ENCODE measurements at regions not wholly inside any gene's neighbourhood (a gene's known extent, or its start where the extent isn't known, plus 50 kb on each side); places are given as distances from the start of the nearest gene placed in this dataset.

- H3K4me1 ChIP-seq (ENCODE audit: control insufficient read depth, insufficient read depth, low read length, unreplicated experiment), result no peaks in the 10 kb centered on the region
- no peaks in the 10 kb centered on the region for H3K27me3 ChIP-seq (ENCODE audit: insufficient read depth, low read length)
- no peaks in the 10 kb centered on the region for H3K36me3 ChIP-seq (ENCODE audit: insufficient read depth, low read length)
- no peaks in the 10 kb centered on the region for H3K79me2 ChIP-seq (ENCODE audit: control insufficient read depth, insufficient read depth, low read length, unreplicated experiment)
- H2AFZ ChIP-seq (ENCODE audit: low read length, unreplicated experiment), result no peak overlapping the region
- H3K27ac ChIP-seq (ENCODE audit: low read depth, low read length), result no peak overlapping the region
- no peak overlapping the region for H3K4me3 ChIP-seq (ENCODE audit: low read depth, low read length)
These were observed 214.8 kb downstream of the LURAP1L start for GRCh38 chr9:12989669-12990068.

- no peaks in the 10 kb centered on the region for H3K79me2 ChIP-seq (ENCODE audit: control insufficient read depth, insufficient read depth, low read length, unreplicated experiment)
- H3K4me3 ChIP-seq (ENCODE audit: low read depth, low read length), result no peak overlapping the region
- H3K4me1 ChIP-seq (ENCODE audit: control insufficient read depth, insufficient read depth, low read length, unreplicated experiment), result no peaks in the 10 kb centered on the region
- no peak overlapping the region for H2AFZ ChIP-seq (ENCODE audit: low read length, unreplicated experiment)
- H3K27ac ChIP-seq (ENCODE audit: low read depth, low read length), result no peak overlapping the region
- no peaks in the 10 kb centered on the region for H3K36me3 ChIP-seq (ENCODE audit: insufficient read depth, low read length)
- H3K27me3 ChIP-seq (ENCODE audit: insufficient read depth, low read length), result no peaks in the 10 kb centered on the region
These were observed 218.6 kb downstream of the LURAP1L start for GRCh38 chr9:12993466-12993865.

GRCh38 chr9:12997009-12997408 is 222.2 kb downstream of the LURAP1L start:
- H3K4me1 ChIP-seq (ENCODE audit: control insufficient read depth, insufficient read depth, low read length, unreplicated experiment), result no peaks in the 10 kb centered on the region
- H3K27ac ChIP-seq (ENCODE audit: low read depth, low read length), result no peak overlapping the region
- H3K27me3 ChIP-seq (ENCODE audit: insufficient read depth, low read length), result no peaks in the 10 kb centered on the region
- H3K36me3 ChIP-seq (ENCODE audit: insufficient read depth, low read length), result no peaks in the 10 kb centered on the region
- H3K79me2 ChIP-seq (ENCODE audit: control insufficient read depth, insufficient read depth, low read length, unreplicated experiment), result no peaks in the 10 kb centered on the region
- peak overlapping the region; percentile 84 for H2AFZ ChIP-seq (ENCODE audit: low read length, unreplicated experiment)
- H3K4me3 ChIP-seq (ENCODE audit: low read depth, low read length), result no peak overlapping the region

GRCh38 chr9:13001989-13002580 is 227.3 kb downstream of the LURAP1L start:
- H3K4me3 ChIP-seq (ENCODE audit: low read depth, low read length), result peak overlapping the region; percentile 63
- H3K4me1 ChIP-seq (ENCODE audit: control insufficient read depth, insufficient read depth, low read length, unreplicated experiment), result no peaks in the 10 kb centered on the region
- H3K79me2 ChIP-seq (ENCODE audit: control insufficient read depth, insufficient read depth, low read length, unreplicated experiment), result no peaks in the 10 kb centered on the region
- H3K27me3 ChIP-seq (ENCODE audit: insufficient read depth, low read length), result no peaks in the 10 kb centered on the region
- H2AFZ ChIP-seq (ENCODE audit: low read length, unreplicated experiment), result peak overlapping the region; percentile 89
- H3K27ac ChIP-seq (ENCODE audit: low read depth, low read length), result no peak overlapping the region
- no peaks in the 10 kb centered on the region for H3K36me3 ChIP-seq (ENCODE audit: insufficient read depth, low read length)

GRCh38 chr9:13002740-13003139 is 227.9 kb downstream of the LURAP1L start:
- Histone ChIP-seq H3K79me2 (ENCODE audit: control insufficient read depth, insufficient read depth, low read length, unreplicated experiment) (no peaks in the 10 kb centered on the region), H3K4me3 (ENCODE audit: low read depth, low read length) (no peak overlapping the region), H3K4me1 (ENCODE audit: control insufficient read depth, insufficient read depth, low read length, unreplicated experiment) (no peaks in the 10 kb centered on the region), H2AFZ (ENCODE audit: low read length, unreplicated experiment) (no peak overlapping the region), H3K27me3 (ENCODE audit: insufficient read depth, low read length) (no peaks in the 10 kb centered on the region), H3K27ac (ENCODE audit: low read depth, low read length) (no peak overlapping the region), H3K36me3 (ENCODE audit: insufficient read depth, low read length) (no peaks in the 10 kb centered on the region)

DNA sequence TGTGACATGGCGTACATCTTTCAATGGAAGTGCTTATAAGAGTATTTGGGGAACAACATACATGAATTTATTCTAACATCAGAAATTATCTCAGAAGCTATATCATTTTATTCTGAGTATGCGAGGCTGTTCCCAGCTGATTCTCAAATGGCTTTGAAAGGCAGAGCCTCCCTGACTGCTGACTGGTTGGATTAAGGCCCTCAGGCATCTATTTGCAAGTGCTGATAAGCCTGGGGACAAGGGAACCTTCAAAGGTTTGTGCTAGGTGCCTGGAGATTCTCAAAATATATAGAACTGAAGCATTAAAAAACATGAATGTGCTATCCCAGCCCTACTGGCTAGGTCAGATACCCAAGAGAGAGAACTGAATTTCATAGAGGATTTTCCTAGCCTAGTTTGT is 235.1 kb downstream of the LURAP1L start:
- Histone ChIP-seq H3K36me3 (ENCODE audit: insufficient read depth, low read length) (no peaks in the 10 kb centered on the region), H3K27me3 (ENCODE audit: insufficient read depth, low read length) (no peaks in the 10 kb centered on the region), H3K79me2 (ENCODE audit: control insufficient read depth, insufficient read depth, low read length, unreplicated experiment) (no peaks in the 10 kb centered on the region), H3K4me3 (ENCODE audit: low read depth, low read length) (no peak overlapping the region), H3K27ac (ENCODE audit: low read depth, low read length) (no peak overlapping the region), H3K4me1 (ENCODE audit: control insufficient read depth, insufficient read depth, low read length, unreplicated experiment) (peaks cover 9% of the 10 kb centered on the region), H2AFZ (ENCODE audit: low read length, unreplicated experiment) (no peak overlapping the region)

DNA sequence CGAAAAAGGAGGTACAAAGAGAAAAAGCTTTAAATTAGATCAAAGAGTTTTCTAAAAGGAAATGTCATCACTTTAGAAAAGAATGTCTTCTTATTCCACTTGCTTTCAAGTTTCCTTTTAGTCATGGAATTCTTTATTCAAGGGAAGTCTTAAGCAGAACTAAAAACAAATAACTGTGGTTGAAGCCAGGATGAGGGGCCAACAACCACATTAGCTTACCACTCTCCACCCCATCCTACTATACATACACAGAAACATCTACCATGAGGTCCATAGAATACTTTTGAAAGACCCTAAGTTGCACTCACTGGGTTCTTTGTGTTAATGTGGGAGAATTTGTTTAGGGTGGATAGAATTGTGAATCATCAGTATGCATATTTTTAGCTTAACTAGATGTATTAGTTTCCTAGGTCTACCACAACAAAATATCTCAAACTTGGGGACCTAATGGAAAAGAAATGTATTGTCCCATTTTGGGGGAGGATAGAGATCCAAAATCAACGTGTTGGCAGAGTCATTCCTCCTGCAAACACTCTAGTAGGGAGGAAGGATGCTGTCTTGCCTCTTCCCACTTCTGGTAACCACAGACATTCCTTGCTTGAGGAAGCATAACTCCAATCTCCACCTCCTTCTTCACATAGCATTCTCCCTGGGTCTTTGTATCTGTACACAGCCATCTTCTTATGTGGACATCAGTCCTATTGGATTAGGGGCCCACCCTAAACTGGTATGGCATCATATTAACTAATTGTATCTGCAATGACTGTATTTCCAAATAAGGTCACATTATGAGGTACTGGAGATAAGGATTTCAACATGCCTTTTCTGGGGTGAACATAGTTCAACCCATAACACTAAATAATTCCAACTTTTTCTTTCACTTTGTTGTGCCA is 239.4 kb downstream of the LURAP1L start:
- Histone ChIP-seq H3K4me1 (ENCODE audit: control insufficient read depth, insufficient read depth, low read length, unreplicated experiment) (peaks cover 9% of the 10 kb centered on the region), H3K36me3 (ENCODE audit: insufficient read depth, low read length) (no peaks in the 10 kb centered on the region), H2AFZ (ENCODE audit: low read length, unreplicated experiment) (no peak overlapping the region), H3K27me3 (ENCODE audit: insufficient read depth, low read length) (no peaks in the 10 kb centered on the region), H3K27ac (ENCODE audit: low read depth, low read length) (0 out of 2 replicates have a peak overlapping the region, but pooled peaks have one; percentile 9), H3K79me2 (ENCODE audit: control insufficient read depth, insufficient read depth, low read length, unreplicated experiment) (no peaks in the 10 kb centered on the region), H3K4me3 (ENCODE audit: low read depth, low read length) (no peak overlapping the region)

DNA sequence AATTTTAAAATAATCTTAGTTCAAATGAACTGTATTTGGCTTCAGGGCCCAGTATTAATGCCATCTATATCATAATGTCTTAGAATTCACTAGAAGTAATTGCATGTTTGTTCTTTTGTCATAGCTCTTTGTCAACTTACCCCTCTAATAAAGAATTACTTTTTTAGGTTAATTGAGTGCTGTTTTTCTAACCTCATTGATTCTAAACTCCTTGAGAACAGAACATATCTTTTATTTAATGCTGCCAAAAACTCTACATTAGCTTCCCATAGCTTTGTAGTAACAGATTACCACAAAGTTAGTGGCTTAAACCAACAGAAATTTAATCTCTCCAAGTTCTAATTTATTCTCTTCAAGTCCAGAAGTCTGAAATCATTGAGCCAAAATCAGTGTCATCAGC is 242.4 kb downstream of the LURAP1L start:
- Histone ChIP-seq H3K4me3 (ENCODE audit: low read depth, low read length) (no peak overlapping the region), H3K79me2 (ENCODE audit: control insufficient read depth, insufficient read depth, low read length, unreplicated experiment) (no peaks in the 10 kb centered on the region), H3K36me3 (ENCODE audit: insufficient read depth, low read length) (no peaks in the 10 kb centered on the region), H3K27ac (ENCODE audit: low read depth, low read length) (no peak overlapping the region), H3K27me3 (ENCODE audit: insufficient read depth, low read length) (no peaks in the 10 kb centered on the region), H3K4me1 (ENCODE audit: control insufficient read depth, insufficient read depth, low read length, unreplicated experiment) (peaks cover 9% of the 10 kb centered on the region), H2AFZ (ENCODE audit: low read length, unreplicated experiment) (no peak overlapping the region)

DNA sequence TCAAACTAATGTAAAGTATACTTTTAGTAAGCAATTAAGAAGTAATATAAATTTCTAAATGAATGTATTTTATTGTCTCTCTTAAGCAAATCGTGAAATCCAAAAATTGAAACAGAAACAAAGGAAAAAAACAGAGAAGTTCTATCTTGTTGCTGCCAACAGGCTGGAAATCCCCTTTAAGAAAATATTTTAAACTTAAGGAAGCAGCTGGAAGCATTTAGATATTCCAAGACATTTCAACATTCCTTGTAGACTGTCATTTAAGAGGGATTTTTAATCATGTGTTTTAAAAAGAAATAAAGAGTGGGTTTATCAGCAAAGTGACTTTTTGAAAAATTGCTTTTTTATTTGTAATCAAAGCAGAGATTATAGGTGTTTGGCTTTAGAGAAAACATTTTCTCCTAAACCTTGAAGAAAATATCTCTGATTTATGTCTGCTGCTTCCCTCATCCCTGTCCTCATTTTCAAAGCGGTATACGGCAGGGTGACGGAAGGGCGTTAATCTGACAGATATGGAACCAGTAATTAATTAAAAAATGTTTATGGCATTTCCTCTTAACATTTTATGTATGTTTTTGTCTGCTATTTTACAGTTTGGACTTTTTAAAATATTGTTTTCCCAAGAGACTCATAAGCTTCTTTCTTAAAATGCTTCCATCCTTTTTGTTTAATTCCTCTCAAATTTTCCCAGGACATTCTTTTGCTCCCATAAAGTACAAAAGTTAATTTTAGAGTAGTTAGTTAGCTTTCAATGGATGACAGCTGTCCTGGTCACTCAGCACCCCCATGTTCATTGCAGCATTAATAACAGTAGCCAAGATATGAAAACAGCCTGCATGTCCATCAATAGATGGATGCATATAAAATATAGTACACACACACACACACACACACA is 245.6 kb downstream of the LURAP1L start:
- Histone ChIP-seq H2AFZ (ENCODE audit: low read length, unreplicated experiment) (no peak overlapping the region), H3K4me3 (ENCODE audit: low read depth, low read length) (no peak overlapping the region), H3K27ac (ENCODE audit: low read depth, low read length) (no peak overlapping the region), H3K4me1 (ENCODE audit: control insufficient read depth, insufficient read depth, low read length, unreplicated experiment) (no peaks in the 10 kb centered on the region), H3K27me3 (ENCODE audit: insufficient read depth, low read length) (no peaks in the 10 kb centered on the region), H3K79me2 (ENCODE audit: control insufficient read depth, insufficient read depth, low read length, unreplicated experiment) (no peaks in the 10 kb centered on the region), H3K36me3 (ENCODE audit: insufficient read depth, low read length) (no peaks in the 10 kb centered on the region)

DNA sequence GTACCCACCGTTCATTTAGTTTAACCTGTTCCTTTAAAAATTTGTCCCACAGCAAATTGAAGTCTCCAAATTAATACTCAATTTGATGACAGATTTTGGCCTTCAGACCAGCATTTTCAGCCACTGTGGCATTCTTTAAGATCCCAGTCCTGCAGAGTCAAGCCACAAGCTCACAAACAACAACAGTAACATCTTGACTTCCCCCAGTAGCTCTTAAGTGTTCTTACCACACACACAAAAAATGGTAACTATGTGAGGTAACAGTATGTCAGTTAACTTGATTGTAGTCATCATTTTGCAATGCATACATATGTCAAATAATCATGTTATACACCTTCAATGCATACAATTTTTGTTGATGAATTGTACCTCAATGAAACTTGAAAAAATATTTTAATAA is 247.9 kb downstream of the LURAP1L start:
- no peaks in the 10 kb centered on the region for H3K4me1 ChIP-seq (ENCODE audit: control insufficient read depth, insufficient read depth, low read length, unreplicated experiment)
- H2AFZ ChIP-seq (ENCODE audit: low read length, unreplicated experiment), result no peak overlapping the region
- no peaks in the 10 kb centered on the region for H3K79me2 ChIP-seq (ENCODE audit: control insufficient read depth, insufficient read depth, low read length, unreplicated experiment)
- no peak overlapping the region for H3K4me3 ChIP-seq (ENCODE audit: low read depth, low read length)
- H3K27ac ChIP-seq (ENCODE audit: low read depth, low read length), result no peak overlapping the region
- H3K36me3 ChIP-seq (ENCODE audit: insufficient read depth, low read length), result no peaks in the 10 kb centered on the region
- H3K27me3 ChIP-seq (ENCODE audit: insufficient read depth, low read length), result no peaks in the 10 kb centered on the region
